HG03097 (cell line): ENCODE measurements at regions not wholly inside any gene's neighbourhood (a gene's known extent, or its start where the extent isn't known, plus 50 kb on each side); places are given as distances from the start of the nearest gene placed in this dataset.

ENCODE experiments used
- ATAC-seq: cut with Tn5 transposase; IDR thresholded peaks from one replicate; pipeline ENCODE4 v1.9.1; 2021; ENCODE audit not compliant: unreplicated experiment, low FRiP score

GRCh38 chr1:62978741-62979140 lies 194.8 kb downstream of the ATG4C start:
- no peak for ATAC-seq

- no peak for ATAC-seq
Observed at GRCh38 chr1:62981434-62981833, 197.5 kb downstream of the ATG4C start.

GRCh38 chr1:62988867-62989266 lies 204.9 kb downstream of the ATG4C start:
- no peak for ATAC-seq

DNA sequence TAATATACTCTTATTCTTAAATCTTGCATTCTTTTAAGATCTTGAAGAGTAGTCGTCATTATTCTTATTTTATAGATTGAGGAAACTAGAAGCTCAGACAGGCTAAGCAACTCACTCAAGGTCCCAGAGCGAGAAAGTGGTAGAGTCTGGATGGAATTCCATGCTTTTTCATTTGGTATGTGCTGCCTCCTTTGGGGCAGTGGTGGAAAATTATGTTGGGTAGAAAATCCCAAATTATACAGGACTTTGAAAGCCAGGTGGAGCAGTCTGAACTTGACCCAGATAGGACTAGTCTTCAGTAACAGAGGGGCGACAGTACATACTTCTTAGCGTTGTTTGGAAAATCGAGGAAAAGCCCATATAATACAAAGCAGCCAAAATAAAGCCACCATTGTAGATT lies 205.6 kb downstream of the ATG4C start:
- no peak for ATAC-seq

GRCh38 chr1:62991152-62991551 lies 207.2 kb downstream of the ATG4C start:
- ATAC-seq = no peak

DNA sequence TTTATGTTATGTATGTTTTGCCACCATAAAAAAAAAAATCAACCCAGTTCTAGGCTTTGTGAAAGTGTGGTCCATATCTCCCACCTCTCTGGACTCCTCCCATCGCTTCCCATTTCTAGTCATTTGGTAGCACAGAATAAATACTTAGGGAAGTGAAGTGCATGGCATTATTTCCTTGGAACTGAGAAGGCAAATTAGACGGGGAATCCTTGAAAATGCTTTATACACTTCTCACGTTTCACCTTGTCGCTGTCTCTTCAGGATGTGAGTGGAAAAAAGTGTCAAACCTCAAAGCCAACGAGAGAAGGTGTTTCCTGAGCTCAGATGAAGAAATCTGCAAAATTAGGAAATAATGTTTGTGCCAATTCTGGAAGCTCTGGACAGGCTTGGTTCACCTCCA lies 209.9 kb downstream of the ATG4C start:
- no peak for ATAC-seq

DNA sequence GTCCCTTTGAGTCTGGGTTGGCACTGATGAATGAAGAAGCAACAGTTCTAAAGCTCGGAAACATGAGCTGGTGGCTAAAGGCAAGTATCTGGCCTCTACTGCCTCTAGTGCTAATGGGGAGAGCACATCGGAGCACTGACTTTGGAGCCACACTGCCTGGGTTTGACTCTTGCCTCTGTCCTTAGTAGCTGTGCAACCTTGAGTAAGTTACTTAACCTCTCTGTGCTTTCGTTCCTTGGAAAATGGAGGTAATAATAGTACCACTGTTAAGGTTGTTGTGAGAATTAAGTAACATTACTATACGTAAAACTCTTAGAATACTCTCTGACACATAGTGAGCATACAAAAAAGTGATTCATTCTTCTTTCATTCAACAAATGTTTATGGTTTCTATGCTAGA lies 211.2 kb downstream of the ATG4C start:
- ATAC-seq = no peak

- ATAC-seq = no peak
Observed at GRCh38 chr1:62997884-62998283, 214.0 kb downstream of the ATG4C start.

- no peak for ATAC-seq
Observed at GRCh38 chr1:62998845-62999649, 215.1 kb downstream of the ATG4C start.

DNA sequence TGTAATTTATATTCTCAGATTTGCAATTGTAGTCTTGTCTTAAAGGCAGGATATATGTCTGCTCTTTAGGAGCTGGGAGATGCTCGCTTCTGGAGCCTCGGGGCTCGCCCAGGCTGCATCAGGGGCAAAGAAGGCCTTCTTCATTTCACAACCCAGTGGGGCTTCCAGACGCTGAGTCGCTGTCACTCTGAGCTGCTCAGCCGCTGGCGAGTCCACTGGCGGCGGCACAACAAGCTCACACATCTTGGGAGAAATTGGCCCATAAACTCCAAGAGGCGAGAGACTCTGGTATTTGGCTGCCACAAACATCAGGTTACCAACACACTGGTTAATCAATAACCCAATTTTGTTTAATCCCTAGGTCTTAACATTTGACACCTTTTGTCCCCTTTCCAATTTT lies 216.6 kb downstream of the ATG4C start:
- ATAC-seq = no peak

DNA sequence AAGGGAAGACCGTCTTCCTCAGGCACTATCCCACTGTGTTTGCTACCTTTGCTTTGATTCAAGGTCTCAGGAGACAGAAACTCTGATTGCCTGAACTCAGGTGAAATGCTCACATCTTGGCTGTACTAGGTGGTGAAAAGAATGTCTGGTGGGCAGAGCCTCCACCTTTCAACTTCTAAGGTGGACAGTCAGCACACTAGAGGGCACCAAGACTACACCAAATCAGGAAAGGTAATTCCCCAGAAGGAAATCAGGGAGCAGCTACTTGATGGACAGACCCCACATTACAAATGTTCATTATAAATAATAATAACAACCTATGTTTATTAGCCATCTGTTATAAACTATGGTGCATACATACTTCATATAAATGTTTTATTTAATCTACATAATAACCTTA lies 220.9 kb downstream of the ATG4C start:
- ATAC-seq = no peak

DNA sequence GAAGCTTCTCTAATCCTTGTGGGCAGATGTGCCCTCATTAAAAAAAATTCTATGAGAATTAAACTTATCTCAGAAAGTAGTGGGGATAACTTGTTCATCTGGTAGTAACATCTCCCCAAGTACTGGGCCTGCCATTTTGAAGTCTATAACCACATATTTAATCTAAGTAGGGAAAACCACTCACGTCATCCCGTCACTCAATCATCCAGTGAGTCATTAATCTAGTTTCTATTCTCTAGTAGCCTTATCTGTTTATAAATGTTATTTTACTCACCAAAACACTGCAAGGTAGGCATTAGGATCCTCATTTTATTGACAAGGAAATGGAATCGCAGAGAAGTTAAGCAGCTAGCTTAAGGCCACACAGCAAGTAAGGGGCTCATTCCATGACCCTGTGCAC lies 221.9 kb downstream of the ATG4C start:
- no peak for ATAC-seq

DNA sequence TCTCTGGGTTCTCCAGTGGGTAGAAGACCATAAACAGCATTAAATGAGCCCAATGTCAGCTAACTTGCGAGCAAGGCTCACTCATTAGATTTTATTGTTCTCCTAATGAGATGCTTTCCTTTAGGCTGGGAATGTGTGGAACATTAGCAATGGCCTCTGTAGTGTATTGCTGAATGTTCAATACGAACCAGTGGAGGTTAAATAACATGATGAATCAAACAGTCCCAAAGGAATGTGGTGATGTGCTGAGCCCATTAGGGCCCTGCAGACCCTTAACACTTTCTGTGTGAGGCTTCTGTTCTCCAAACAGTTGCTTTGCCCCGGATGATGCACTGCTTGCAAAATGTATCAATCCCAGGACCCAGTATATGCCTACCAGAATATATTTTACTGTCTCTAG lies 225.5 kb downstream of the ATG4C start:
- no peak for ATAC-seq

DNA sequence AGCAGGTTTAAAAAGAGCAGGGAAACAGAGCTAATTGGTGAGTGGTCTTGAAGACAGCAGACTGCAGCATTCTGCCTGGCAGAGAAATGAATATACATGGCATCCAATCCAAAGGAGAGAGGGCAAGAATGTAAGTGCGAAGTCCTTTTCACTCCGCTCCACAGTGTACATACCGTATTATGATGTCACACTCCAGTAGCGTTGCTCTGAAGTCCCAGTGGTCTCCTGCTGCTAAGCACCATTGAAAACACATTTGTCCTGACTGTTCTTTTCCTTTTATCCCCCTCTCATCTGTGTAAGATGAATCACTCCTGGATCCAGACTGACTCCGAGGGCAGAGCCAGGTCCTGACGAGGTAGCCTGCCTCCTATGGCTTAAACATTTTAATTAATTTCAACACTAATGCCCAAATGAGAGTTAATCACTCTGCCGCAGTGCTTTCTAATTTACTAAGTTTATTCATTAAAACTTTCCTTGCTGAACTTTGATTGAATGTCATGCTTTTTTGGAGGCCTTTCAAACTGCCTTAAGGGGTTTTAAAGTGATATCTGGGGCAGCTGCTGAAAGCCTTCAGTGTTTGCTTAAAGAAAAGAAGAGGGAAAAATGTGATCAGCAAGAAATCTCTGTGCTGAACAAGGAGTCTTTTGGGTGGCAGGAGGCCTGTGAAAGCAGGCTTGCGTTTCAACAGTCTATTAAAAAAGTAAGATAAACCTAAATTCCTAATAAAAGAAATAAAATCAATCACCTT lies 227.2 kb downstream of the ATG4C start:
- ATAC-seq = no peak

GRCh38 chr1:63012339-63012738 lies 228.4 kb downstream of the ATG4C start:
- no peak for ATAC-seq

DNA sequence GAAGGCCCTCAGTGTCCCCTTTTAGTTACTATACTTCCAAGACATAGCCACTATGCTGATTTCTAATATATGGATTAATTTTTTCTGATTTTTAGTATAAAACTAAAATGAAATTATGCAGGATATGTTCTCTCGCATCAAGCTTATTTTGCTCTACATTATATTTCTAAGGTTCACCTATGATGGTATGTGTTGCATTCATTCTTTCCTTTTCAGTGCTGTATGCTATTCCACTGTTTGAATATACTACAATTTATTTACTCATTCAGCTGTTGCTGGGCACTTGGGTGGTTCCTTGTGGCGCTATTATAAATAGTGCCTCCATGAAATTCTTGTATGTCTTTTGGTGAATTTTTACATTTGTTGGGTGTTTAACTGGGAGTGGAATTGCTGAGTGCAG lies 230.3 kb downstream of the ATG4C start:
- ATAC-seq = no peak

GRCh38 chr1:63022319-63022718 lies 238.4 kb downstream of the ATG4C start:
- no peak for ATAC-seq

GRCh38 chr1:63023171-63023570 lies 239.2 kb downstream of the ATG4C start:
- no peak for ATAC-seq

GRCh38 chr1:63023637-63024036 lies 239.7 kb downstream of the ATG4C start:
- no peak for ATAC-seq

DNA sequence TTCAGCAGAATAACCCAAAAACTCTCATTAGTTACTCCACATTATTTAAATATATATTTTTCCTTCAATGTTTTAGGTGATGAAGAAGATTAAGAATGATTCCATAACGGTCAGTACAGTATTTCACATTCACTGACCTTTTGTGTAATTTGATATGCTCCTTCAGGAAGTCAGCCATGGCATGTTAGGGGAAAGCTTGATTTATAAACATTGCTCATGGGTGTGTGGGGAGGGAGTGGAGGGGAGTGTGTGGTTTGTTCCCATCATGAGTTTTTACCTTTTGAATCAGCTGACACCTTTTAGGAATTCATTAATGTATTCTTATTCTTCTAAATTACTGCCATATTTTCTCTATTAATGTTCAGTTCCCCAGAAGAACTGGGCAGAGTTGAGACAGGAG lies 240.2 kb downstream of the ATG4C start:
- ATAC-seq = no peak

DNA sequence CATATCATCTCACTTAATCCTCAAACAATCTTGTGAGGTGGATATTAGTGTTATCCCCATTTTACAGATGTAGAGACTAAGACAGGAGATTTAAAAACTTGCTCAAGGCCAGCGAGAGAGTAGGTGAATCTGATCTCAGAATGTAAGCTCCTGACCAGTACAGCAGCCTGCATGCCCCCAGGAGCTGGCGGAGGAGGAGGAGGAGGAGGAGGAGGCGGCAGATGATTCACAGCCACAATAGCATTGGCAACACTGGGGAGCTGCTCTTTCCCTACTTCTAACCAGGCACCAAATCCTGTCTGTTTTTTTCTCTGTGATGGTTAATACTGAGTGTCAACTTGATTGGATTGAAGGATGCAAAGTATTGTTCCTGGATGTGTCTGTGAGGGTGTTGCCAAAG lies 243.2 kb downstream of the ATG4C start:
- ATAC-seq = no peak

DNA sequence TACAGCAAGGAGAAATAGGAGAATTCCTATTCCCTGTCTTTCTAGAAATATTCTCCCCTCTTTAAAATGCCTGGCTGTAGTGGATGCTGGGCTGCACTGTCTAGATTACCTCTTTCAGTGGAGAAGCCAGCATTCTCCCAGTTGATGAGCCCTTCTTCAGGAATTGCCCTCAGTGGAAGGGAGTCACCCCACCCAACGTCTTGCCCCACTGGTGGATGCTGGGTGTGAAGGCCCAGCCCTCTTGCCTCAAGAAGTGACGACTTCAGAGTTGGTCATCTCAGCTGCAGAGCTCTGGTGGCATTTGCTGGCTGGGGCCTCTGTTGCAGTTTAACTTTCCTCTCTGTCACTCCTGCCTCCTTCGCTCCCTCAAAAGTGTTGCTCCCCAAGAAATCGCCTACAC lies 248.2 kb downstream of the ATG4C start:
- ATAC-seq = no peak
